Progenitor cell of endocrine pancreas (in vitro differentiated cells): ENCODE measurements at regions not wholly inside any gene's neighbourhood (a gene's known extent, or its start where the extent isn't known, plus 50 kb on each side); places are given as distances from the start of the nearest gene placed in this dataset.

Experiments used
- DNase-seq: peaks from one replicate; pipeline ENCODE4 v3.0.0; 2021; ENCODE audit warnings: low spot score; ENCODE audit not compliant: unreplicated experiment
- H3K27ac Mint-ChIP-seq: 2 replicates; pipeline ENCODE4 v1.8.0; 2021; ENCODE audit warnings: mild to moderate bottlenecking, moderate library complexity, mixed read lengths
- H3K27me3 Mint-ChIP-seq: 2 replicates; pipeline ENCODE4 v1.8.0; 2021; ENCODE audit warnings: mixed read lengths
- H3K36me3 Mint-ChIP-seq: 2 replicates; pipeline ENCODE4 v1.8.0; 2022; ENCODE audit warnings: mixed read lengths; ENCODE audit not compliant: insufficient read depth
- H3K4me1 Mint-ChIP-seq: 2 replicates; pipeline ENCODE4 v1.8.0; 2021; ENCODE audit warnings: low read depth, mixed read lengths
- H3K4me3 Mint-ChIP-seq: 2 replicates; pipeline ENCODE4 v1.8.0; 2021; ENCODE audit warnings: low read depth, mild to moderate bottlenecking, moderate library complexity, mixed read lengths
- H3K9me3 Mint-ChIP-seq: 2 replicates; pipeline ENCODE4 v1.8.0; 2021; ENCODE audit warnings: low read depth, mixed read lengths
- CTCF ChIP-seq: fragments of 200-600 bp; sonication (generic); IDR thresholded peaks from one replicate; pipeline ENCODE4 v1.5.0; 2021; ENCODE audit warnings: antibody characterized with exemption, mild to moderate bottlenecking; ENCODE audit not compliant: unreplicated experiment

DNA sequence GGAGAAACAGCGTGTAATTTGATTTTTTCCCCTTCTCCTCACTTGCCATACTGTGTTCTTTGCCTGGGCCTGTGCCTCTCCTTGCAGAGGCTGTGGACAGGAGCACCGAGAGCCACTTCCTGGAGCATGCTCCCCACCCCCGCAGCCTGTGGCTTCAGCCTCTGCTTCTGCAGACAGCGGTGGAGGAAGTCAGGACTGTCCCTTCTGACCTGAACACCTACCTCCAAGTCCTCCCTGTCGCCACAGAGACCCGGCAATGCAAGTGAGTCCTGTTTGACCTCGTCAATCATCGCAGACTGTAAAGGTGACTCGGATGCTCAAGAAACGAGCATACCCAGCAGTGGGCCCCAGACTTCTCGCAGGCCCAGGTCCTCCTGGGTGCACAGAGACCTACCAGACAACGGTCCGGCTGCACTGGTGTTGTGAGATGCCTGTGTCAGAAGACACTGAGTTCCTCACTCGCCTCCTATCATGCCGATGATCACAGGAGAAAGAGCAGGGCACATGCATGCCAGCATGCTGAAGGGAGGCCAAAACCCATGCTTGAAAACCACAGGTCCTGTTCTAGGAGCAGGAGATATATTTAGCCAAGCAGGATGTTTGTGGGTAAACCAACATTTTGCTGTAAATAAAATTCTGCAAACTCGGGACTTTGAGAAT, 198.8 kb downstream of the AUH start:
- Mint-ChIP-seq H3K27me3 (no peaks in the 10 kb centered on the region), H3K36me3 (no peaks in the 10 kb centered on the region), H3K4me3 (no peak overlapping the region), H3K9me3 (no peaks in the 10 kb centered on the region), H3K4me1 (peaks cover 7% of the 10 kb centered on the region), H3K27ac (no peak overlapping the region)
- DNase-seq, result no peak
- TF ChIP-seq CTCF, result no peak

- DNase-seq, result no peak
- Mint-ChIP-seq H3K9me3 (no peaks in the 10 kb centered on the region), H3K27ac (no peak overlapping the region), H3K27me3 (no peaks in the 10 kb centered on the region), H3K36me3 (no peaks in the 10 kb centered on the region), H3K4me3 (no peak overlapping the region), H3K4me1 (peaks cover 7% of the 10 kb centered on the region)
- TF ChIP-seq CTCF, result no peak
These were observed 198.3 kb downstream of the AUH start for GRCh38 chr9:91163444-91163772.

DNA sequence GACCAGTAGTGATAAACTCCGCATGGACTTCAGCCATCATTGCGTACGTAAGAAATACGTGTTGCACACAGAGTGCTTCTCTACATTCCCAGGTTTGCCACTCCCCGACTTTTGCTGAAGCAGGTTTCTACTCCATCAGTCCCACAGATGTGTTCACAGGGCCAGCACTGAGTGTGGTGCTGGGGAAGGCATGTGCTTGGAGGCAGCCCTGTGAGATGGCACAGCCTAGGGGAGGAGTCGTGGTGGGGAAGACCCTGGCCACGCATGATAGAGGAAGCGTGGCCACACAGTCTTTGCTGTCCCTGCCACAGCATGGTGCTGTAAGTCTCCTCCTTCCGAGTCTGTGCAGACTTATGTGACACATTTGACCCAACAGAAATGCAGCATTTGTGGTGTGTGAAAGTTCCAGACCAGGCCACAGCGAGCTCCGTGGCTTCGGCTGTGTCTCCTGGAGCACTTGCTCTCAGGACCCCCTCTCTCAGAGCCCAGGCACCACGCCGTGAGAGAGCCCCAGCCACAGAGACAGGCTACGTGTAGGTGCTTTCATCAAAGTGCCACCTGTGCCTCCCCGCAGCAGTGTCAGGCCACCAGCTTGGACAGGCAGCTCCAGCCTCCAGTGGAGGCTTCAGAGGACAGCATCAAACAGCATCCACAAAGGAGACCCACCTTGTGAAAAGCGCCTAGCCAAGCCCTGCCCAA, 197.8 kb downstream of the AUH start:
- H3K36me3 Mint-ChIP-seq, result no peaks in the 10 kb centered on the region
- TF ChIP-seq CTCF, result no peak
- no peaks in the 10 kb centered on the region for H3K9me3 Mint-ChIP-seq
- no peak overlapping the region for H3K27ac Mint-ChIP-seq
- no peaks in the 10 kb centered on the region for H3K27me3 Mint-ChIP-seq
- H3K4me1 Mint-ChIP-seq, result peaks cover 7% of the 10 kb centered on the region
- DNase-seq, result no peak
- H3K4me3 Mint-ChIP-seq, result no peak overlapping the region
